H1 (cell line): ENCODE measurements at regions not wholly inside any gene's neighbourhood (a gene's known extent, or its start where the extent isn't known, plus 50 kb on each side); places are given as distances from the start of the nearest gene placed in this dataset.

Experiments
- CTCF ChIA-PET: fragments of 300-600 bp; sonication (Branson Sonifier 250); formaldehyde crosslinking; loops from one replicate; lab custom pipeline; 2021; ENCODE audit not compliant: partially characterized antibody; lab: Charles Lee
- POLR2A ChIA-PET: fragments of 300-600 bp; sonication (Branson Sonifier 250); formaldehyde crosslinking; loops from one replicate; lab custom pipeline; 2021; ENCODE audit warnings: inconsistent platforms; ENCODE audit not compliant: partially characterized antibody; lab: Charles Lee
- DNase-seq, 2 experiments: peaks; one replicate each; pipeline versions ENCODE4 v3.0.0 to v3.0.0-alpha.2; 2010 to 2022; ENCODE audit warnings: low spot score in 2 of 2, low read depth in 1 of 2, mixed read lengths in 1 of 2
- FAIRE-seq: peaks from 2 replicates; lab custom pipeline; 2011; peaks lifted over from hg19 to GRCh38; lab: Jason Lieb, UNC
- H2AFZ ChIP-seq: 2 replicates; pipeline ENCODE4 v1.8.1; 2012; ENCODE audit warnings: low read length, inconsistent platforms
- H2AK5ac ChIP-seq: 2 replicates; pipeline ENCODE4 v1.6.1; 2013; ENCODE audit warnings: low read depth, low read length
- H2BK120ac ChIP-seq: replicated peaks from 2 replicates; pipeline ENCODE3; 2013; ENCODE audit warnings: low read depth, low read length, inconsistent platforms
- H2BK12ac ChIP-seq: 2 replicates; pipeline ENCODE4 v1.6.1; 2013; ENCODE audit warnings: low read depth, low read length
- H2BK15ac ChIP-seq: 2 replicates; pipeline ENCODE4 v1.6.1; 2013; ENCODE audit warnings: low read length
- H2BK20ac ChIP-seq: 2 replicates; pipeline ENCODE4 v1.6.1; 2013; ENCODE audit warnings: low read length
- H2BK5ac ChIP-seq: 2 replicates; pipeline ENCODE4 v1.6.1; 2013; ENCODE audit warnings: low read depth, low read length
- H3K14ac ChIP-seq: 2 replicates; pipeline ENCODE4 v1.6.1; 2013; ENCODE audit warnings: inconsistent platforms; ENCODE audit not compliant: insufficient read length
- H3K18ac ChIP-seq: 2 replicates; pipeline ENCODE4 v1.6.1; 2013; ENCODE audit warnings: low read length; ENCODE audit errors: extremely low read depth
- H3K23ac ChIP-seq: 2 replicates; pipeline ENCODE4 v1.6.1; 2013; ENCODE audit warnings: inconsistent platforms; ENCODE audit not compliant: insufficient read length
- H3K23me2 ChIP-seq: 2 replicates; pipeline ENCODE4 v1.6.1; 2013; ENCODE audit warnings: low read depth, low read length
- H3K27ac ChIP-seq: 2 replicates; pipeline ENCODE4 v1.6.1; 2011; ENCODE audit warnings: low read depth, low read length, inconsistent platforms
- H3K27me3 ChIP-seq, 4 experiments: replicated peaks in 1 of 4; 1 replicate in 1 of 4; 2 replicates in 3 of 4; pipeline versions ENCODE4 v1.6.1 to v1.8.1; 2011 to 2013; ENCODE audit warnings: low read length in 3 of 4, mild to moderate bottlenecking in 3 of 4, inconsistent platforms in 2 of 4, mixed read lengths in 2 of 4, moderate library complexity in 1 of 4; ENCODE audit not compliant: control insufficient read depth in 3 of 4, insufficient read depth in 3 of 4; ENCODE audit errors: extremely low read depth in 1 of 4
- H3K36me3 ChIP-seq, 4 experiments: 2 replicates each; pipeline versions ENCODE4 v1.6.1 to v1.8.1; 2011 to 2013; ENCODE audit warnings: mild to moderate bottlenecking in 4 of 4, low read length in 3 of 4, moderate library complexity in 2 of 4, control low read depth in 1 of 4, inconsistent platforms in 1 of 4; ENCODE audit not compliant: insufficient read depth in 4 of 4, control insufficient read depth in 2 of 4
- H3K4ac ChIP-seq: replicated peaks from 2 replicates; pipeline ENCODE3; 2013; ENCODE audit warnings: low read length, low read depth, mixed read lengths, inconsistent platforms; ENCODE audit not compliant: insufficient read length
- H3K4me1 ChIP-seq, 4 experiments: replicated peaks in 1 of 4; 1 replicate in 1 of 4; 2 replicates in 3 of 4; pipeline versions ENCODE4 v1.6.1 to v1.8.1; 2011 to 2013; ENCODE audit warnings: low read length in 3 of 4, inconsistent platforms in 2 of 4, mixed read lengths in 1 of 4; ENCODE audit not compliant: insufficient read depth in 4 of 4, control insufficient read depth in 3 of 4
- H3K4me2 ChIP-seq, 2 experiments: 2 replicates each; pipeline versions ENCODE4 v1.6.1 to v1.8.1; 2011 to 2013; ENCODE audit warnings: low read depth in 2 of 2, low read length in 2 of 2, control low read depth in 1 of 2, inconsistent platforms in 1 of 2, mild to moderate bottlenecking in 1 of 2; ENCODE audit not compliant: insufficient read depth in 1 of 2
- H3K4me3 ChIP-seq, 4 experiments: fragments of 200-600, 300-600 bp in 1 of 4; sonication (generic), shearing (Covaris generic), sonication (Bioruptor Twin) in 1 of 4; 2 replicates each; pipeline versions ENCODE4 v1.5.1 to v1.8.1; 2011 to 2016; ENCODE audit warnings: low read length in 4 of 4, low read depth in 3 of 4, control low read depth in 2 of 4, inconsistent platforms in 2 of 4, mild to moderate bottlenecking in 2 of 4, mixed read lengths in 1 of 4, moderate library complexity in 1 of 4; ENCODE audit not compliant: insufficient read depth in 2 of 4; ENCODE audit errors: extremely low read depth in 1 of 4
- H3K56ac ChIP-seq: replicated peaks from 2 replicates; pipeline ENCODE3; 2013; ENCODE audit warnings: low read depth, mild to moderate bottlenecking, mixed read lengths, low read length, inconsistent platforms; ENCODE audit not compliant: insufficient read length
- H3K79me1 ChIP-seq: 2 replicates; pipeline ENCODE4 v1.6.1; 2013; ENCODE audit warnings: low read depth, low read length, control low read depth
- H3K79me2 ChIP-seq, 2 experiments: 2 replicates each; pipeline versions ENCODE4 v1.6.1 to v1.8.1; 2012 to 2013; ENCODE audit warnings: low read length in 2 of 2, mild to moderate bottlenecking in 2 of 2, inconsistent platforms in 1 of 2; ENCODE audit not compliant: insufficient read depth in 2 of 2, control insufficient read depth in 1 of 2
- H3K9ac ChIP-seq, 4 experiments: replicated peaks in 1 of 4; 1 replicate in 1 of 4; 2 replicates in 3 of 4; pipeline versions ENCODE4 v1.6.1 to v1.8.1; 2011 to 2013; ENCODE audit warnings: low read depth in 3 of 4, low read length in 3 of 4, control low read depth in 2 of 4, mild to moderate bottlenecking in 2 of 4, moderate library complexity in 2 of 4, inconsistent platforms in 1 of 4; ENCODE audit errors: extremely low read depth in 1 of 4
- H3K9me3 ChIP-seq, 2 experiments: 2 replicates each; pipeline versions ENCODE4 v1.6.1 to v1.8.1; 2012 to 2013; ENCODE audit warnings: mild to moderate bottlenecking in 2 of 2, moderate library complexity in 2 of 2, control low read depth in 1 of 2, inconsistent platforms in 1 of 2, low read depth in 1 of 2, low read length in 1 of 2, mixed read lengths in 1 of 2; ENCODE audit not compliant: insufficient read depth in 2 of 2
- H4K20me1 ChIP-seq, 2 experiments: replicated peaks in 1 of 2; 2 replicates each; pipeline versions ENCODE3 to v1.8.1; 2011 to 2013; ENCODE audit warnings: inconsistent platforms in 2 of 2, low read length in 2 of 2, mild to moderate bottlenecking in 1 of 2; ENCODE audit not compliant: insufficient read depth in 2 of 2, control insufficient read depth in 1 of 2
- H4K5ac ChIP-seq: 2 replicates; pipeline ENCODE4 v1.6.1; 2013; ENCODE audit warnings: low read length, low read depth, mixed read lengths, inconsistent platforms; ENCODE audit not compliant: insufficient read length
- H4K8ac ChIP-seq: 2 replicates; pipeline ENCODE4 v1.8.0; 2013; ENCODE audit warnings: mild to moderate bottlenecking, moderate library complexity, low read length, inconsistent platforms; ENCODE audit not compliant: insufficient read depth; ENCODE audit errors: extremely low read depth
- H4K91ac ChIP-seq: replicated peaks from 2 replicates; pipeline ENCODE3; 2013; ENCODE audit warnings: low read length, mixed read lengths, inconsistent platforms; ENCODE audit not compliant: insufficient read length
- ATF2 ChIP-seq: IDR thresholded peaks from 2 replicates; pipeline ENCODE4 v1.6.1; 2012; ENCODE audit warnings: low read length, inconsistent platforms
- EGR1 ChIP-seq: IDR thresholded peaks from 2 replicates; pipeline ENCODE4 v1.6.1; 2011; ENCODE audit warnings: low read depth, low read length, borderline replicate concordance
- GABPA ChIP-seq: IDR thresholded peaks from 2 replicates; pipeline ENCODE4 v1.6.1; 2011; ENCODE audit warnings: mild to moderate bottlenecking, low read length, moderate library complexity, borderline replicate concordance; ENCODE audit not compliant: insufficient read depth
- RBBP5 ChIP-seq: IDR thresholded peaks from 2 replicates; pipeline ENCODE4 v1.7.1; 2012; ENCODE audit warnings: low read depth, mild to moderate bottlenecking, inconsistent platforms, low read length, moderate library complexity, borderline replicate concordance
- RNF2 ChIP-seq: fragments of 200-900, 300-1000 bp; sonication (generic); IDR thresholded peaks from 2 replicates; pipeline ENCODE4 v1.7.1; 2016; ENCODE audit warnings: borderline replicate concordance, low read depth, mild to moderate bottlenecking, antibody characterized with exemption, low read length; ENCODE audit not compliant: poor library complexity, severe bottlenecking; ENCODE audit errors: missing control alignments
- SAP30 ChIP-seq: fragments of 300-600 bp; sonication (generic); IDR thresholded peaks from 2 replicates; pipeline ENCODE4 v1.7.1; 2012; ENCODE audit warnings: low read length, moderate library complexity, mild to moderate bottlenecking, inconsistent platforms; ENCODE audit not compliant: insufficient read depth, insufficient replicate concordance
- TAF7 ChIP-seq: optimal IDR thresholded peaks from 2 replicates; pipeline ENCODE3; 2011; ENCODE audit warnings: low read depth, mild to moderate bottlenecking, inconsistent platforms, low read length, moderate library complexity, borderline replicate concordance
- TBP ChIP-seq: IDR thresholded peaks from 2 replicates; pipeline ENCODE4 v1.6.1; 2011; ENCODE audit warnings: low read depth, low read length, improper control_type of control experiment
- WGBS, 2 experiments: shearing (Covaris generic) in 1 of 2; methylation state at CpG; one replicate each; pipeline versions ENCODE4 v1.1.6 to v1.1.7; 2013 to 2015; ENCODE audit warnings: low lambda C conversion rate in 2 of 2, mixed read lengths in 2 of 2, inconsistent platforms in 1 of 2, low coverage in 1 of 2, missing lambda C conversion rate in 1 of 2; ENCODE audit not compliant: insufficient replicate concordance in 2 of 2, insufficient coverage in 1 of 2, insufficient read length in 1 of 2; ENCODE audit errors: extremely low coverage in 1 of 2, missing lambda C conversion rate in 1 of 2; 5-methylcytosine and 5-hydroxymethylcytosine counted together

- no peak overlapping the region for H2BK15ac ChIP-seq
- H3K4ac ChIP-seq: no peak overlapping the region
- FAIRE-seq (no peak), DNase-seq (no peak)
- no peak overlapping the region for H2AK5ac ChIP-seq
- ChIA-PET POLR2A (no interaction called here), CTCF (no interaction called here)
- no peak overlapping the region for H4K91ac ChIP-seq
- H3K4me1 ChIP-seq: no peaks in the 10 kb centered on the region
- H2BK5ac ChIP-seq: no peak overlapping the region
- H2BK12ac ChIP-seq: no peak overlapping the region
- no peak overlapping the region for H3K56ac ChIP-seq
- no peak overlapping the region for H2AFZ ChIP-seq
- no peak overlapping the region for H4K5ac ChIP-seq
- no peak overlapping the region for H3K9ac ChIP-seq
- no peak overlapping the region for H2BK120ac ChIP-seq
- H2BK20ac ChIP-seq: no peak overlapping the region
- no peak overlapping the region for H3K4me2 ChIP-seq
- H3K23ac ChIP-seq: no peak overlapping the region
- H3K4me3 ChIP-seq: no peak overlapping the region
- no peaks in the 10 kb centered on the region; the same call in 1 of the 2 replicates for H3K23me2 ChIP-seq
- H3K79me2 ChIP-seq: no peaks in the 10 kb centered on the region
- 88% methylated on average over 1 of the region's 1 CpG; no CpG with 5 or more reads in 1 of the 2 experiments for WGBS, 2 experiments
- no peak overlapping the region for H3K27ac ChIP-seq
- no peaks in the 10 kb centered on the region for H3K9me3 ChIP-seq
- no peaks in the 10 kb centered on the region for H3K36me3 ChIP-seq
- no peaks in the 10 kb centered on the region for H4K20me1 ChIP-seq
- no peak overlapping the region for H3K14ac ChIP-seq
- H3K79me1 ChIP-seq: no peaks in the 10 kb centered on the region
- no peak overlapping the region for H3K18ac ChIP-seq
- no peak overlapping the region for H4K8ac ChIP-seq
- H3K27me3 ChIP-seq: no peaks in the 10 kb centered on the region
- no peak for TF ChIP-seq SAP30
- no peak for TF ChIP-seq TBP
- no peak for TF ChIP-seq TAF7
- no peak for TF ChIP-seq EGR1
- TF ChIP-seq RNF2: no peak
- TF ChIP-seq ATF2: no peak
- TF ChIP-seq RBBP5: no peak
- TF ChIP-seq GABPA: no peak
Measured at GRCh38 chr6:112800439-112800838, 453.3 kb downstream of the RFPL4B start.
